GM21447 (cell line): ENCODE measurements at regions not wholly inside any gene's neighbourhood (a gene's known extent, or its start where the extent isn't known, plus 50 kb on each side); places are given as distances from the start of the nearest gene placed in this dataset.

ENCODE experiments used
- ATAC-seq: cut with Tn5 transposase; IDR thresholded peaks from one replicate; pipeline ENCODE4 v1.9.1; 2021; ENCODE audit not compliant: unreplicated experiment

DNA sequence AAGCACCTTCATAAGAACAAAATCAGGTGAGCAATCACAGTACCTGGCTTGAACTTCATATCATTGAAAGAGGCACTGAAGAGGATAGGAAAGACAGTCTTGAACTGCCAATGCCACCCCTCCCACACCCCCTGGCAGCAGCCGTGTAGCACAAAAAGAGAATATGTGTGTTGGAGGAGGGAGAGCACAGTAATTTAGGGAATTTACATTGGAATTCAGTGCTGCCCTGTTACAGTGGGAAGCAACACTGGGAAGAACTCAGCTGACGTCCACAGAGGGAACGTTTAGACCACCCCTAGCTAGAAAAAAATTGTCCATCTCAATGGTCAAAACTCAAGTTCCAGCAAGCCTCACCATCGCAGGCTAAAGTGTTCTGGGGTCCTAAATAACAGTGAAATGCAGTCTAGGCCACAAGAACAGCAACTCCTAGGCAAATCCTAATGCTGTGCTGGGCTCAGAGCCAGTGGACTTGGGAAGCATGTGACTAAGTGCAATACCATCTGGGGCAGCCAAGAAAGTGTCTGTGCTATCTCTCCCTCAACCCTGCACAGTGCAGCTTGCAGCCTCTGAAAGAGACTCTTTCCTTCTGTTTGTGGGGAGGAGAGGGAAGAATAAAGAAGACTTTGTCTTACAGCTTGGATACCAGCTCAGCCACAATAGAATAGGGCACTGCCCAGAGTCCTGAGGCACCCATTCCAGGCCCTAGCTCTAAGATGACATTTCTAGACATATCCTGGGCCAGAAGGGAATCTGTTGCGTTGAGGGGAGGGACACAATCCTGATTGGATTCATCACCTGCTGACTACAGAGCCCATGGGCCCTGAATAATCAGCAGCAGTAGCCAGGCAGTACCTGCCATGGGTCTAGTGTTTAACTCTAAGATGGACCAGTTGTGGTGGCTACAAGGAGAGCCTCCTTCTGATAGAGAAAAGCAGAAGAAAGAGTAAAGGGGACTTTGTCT, 62.1 kb upstream of the VLDLR start:
- ATAC-seq = no peak

- no peak for ATAC-seq
Observed at GRCh38 chr9:2560180-2560579, 61.4 kb upstream of the VLDLR start.

GRCh38 chr9:2565676-2566340, 55.8 kb upstream of the VLDLR start:
- no peak for ATAC-seq

DNA sequence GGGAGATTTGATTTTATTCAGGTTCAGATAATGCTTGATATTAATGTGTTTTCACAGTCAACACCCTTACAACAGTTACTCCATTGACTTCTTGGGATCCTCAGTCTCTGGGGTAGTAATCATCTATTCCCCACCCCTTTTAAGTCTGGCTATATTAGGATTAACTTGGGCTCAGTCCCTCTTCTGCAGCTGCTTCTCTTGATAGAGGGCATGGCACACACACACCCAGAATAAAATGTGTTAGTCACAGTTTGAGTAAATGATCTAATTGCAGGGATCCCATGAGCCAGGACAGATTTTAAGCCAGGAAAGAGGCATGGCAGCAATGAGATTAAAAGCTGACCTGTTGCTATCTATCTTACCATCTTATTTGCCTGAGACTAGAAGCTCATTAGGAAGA, 53.7 kb upstream of the VLDLR start:
- no peak for ATAC-seq

- no peak for ATAC-seq
Observed at GRCh38 chr9:2568689-2569088, 52.9 kb upstream of the VLDLR start.

DNA sequence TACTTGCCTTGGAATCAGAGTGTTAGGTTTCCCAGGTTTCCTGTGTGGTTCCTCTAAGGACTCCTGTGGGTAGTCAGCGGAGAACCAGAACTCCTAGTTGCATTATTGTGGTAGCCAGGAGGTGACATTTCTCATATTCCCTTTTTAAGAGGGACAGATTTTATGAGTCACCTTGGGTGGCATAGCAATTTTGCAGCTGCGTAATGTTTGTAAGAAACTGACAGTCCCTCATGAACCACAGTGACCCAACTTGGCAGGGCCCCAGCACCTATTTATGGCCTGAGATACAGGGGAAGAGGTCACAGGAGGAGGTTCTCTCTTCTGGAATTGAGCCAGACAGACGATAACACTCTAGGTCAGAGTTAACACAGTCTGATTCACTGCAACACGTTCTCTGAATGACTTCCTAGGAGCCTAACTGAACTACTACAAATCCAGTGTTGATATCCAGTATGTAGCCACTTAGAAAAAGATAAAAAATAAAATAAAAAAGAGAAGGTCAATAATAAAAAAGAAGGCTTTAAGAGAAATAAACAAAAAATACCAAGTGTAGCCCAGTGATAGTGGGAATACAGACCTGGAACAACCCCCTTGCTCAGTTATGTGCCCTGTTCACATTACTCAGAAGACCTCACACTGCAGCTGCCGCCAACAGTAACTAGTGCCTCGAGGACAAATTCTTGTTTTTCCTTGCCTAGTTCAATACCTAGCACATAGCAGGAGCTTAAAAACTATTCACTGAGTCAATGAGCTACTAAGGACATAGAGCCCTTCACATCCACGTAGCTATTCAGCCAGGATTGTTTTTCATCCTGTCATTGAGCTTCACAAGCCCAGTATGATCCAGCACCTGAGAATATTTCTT, 50.7 kb upstream of the VLDLR start:
- peak; percentile 94 for ATAC-seq
